Calu3 (cell line): ENCODE measurements at regions not wholly inside any gene's neighbourhood (a gene's known extent, or its start where the extent isn't known, plus 50 kb on each side); places are given as distances from the start of the nearest gene placed in this dataset.

ENCODE experiments used
- BruUV-seq: library from RNA; stranded (reverse); fragments of 400-500 nt; replicated peaks from 2 replicates; lab custom pipeline; 2021; lab: Mats Ljungman, UMichigan
- CTCF ChIA-PET: fragments of 300-600 bp; sonication (Branson Sonifier 250); formaldehyde crosslinking; loops from one replicate; lab custom pipeline; 2022; ENCODE audit warnings: antibody characterized with exemption; lab: Charles Lee
- DNase-seq: peaks from one replicate; pipeline ENCODE4 v3.0.0; 2022
- H3K27ac Mint-ChIP-seq: one replicate; pipeline ENCODE4 v1.8.0; 2022; ENCODE audit warnings: mixed read lengths; ENCODE audit not compliant: unreplicated experiment
- H3K27me3 Mint-ChIP-seq: one replicate; pipeline ENCODE4 v1.8.0; 2022; ENCODE audit warnings: mixed read lengths; ENCODE audit not compliant: unreplicated experiment
- H3K36me3 Mint-ChIP-seq: one replicate; pipeline ENCODE4 v1.8.0; 2022; ENCODE audit warnings: mild to moderate bottlenecking, moderate library complexity, mixed read lengths; ENCODE audit not compliant: insufficient read depth, unreplicated experiment
- H3K4me1 Mint-ChIP-seq: one replicate; pipeline ENCODE4 v1.8.0; 2022; ENCODE audit warnings: mild to moderate bottlenecking, low read depth, mixed read lengths; ENCODE audit not compliant: unreplicated experiment
- H3K4me3 Mint-ChIP-seq: one replicate; pipeline ENCODE4 v1.8.0; 2022; ENCODE audit warnings: mild to moderate bottlenecking, low read depth, moderate library complexity, mixed read lengths; ENCODE audit not compliant: unreplicated experiment
- H3K9me3 Mint-ChIP-seq: one replicate; pipeline ENCODE4 v1.8.0; 2022; ENCODE audit warnings: low read depth, mixed read lengths; ENCODE audit not compliant: unreplicated experiment
- CTCF ChIP-seq: fragments of 200-600 bp; IDR thresholded peaks from one replicate; pipeline ENCODE4 v1.8.0; 2022; ENCODE audit warnings: antibody characterized with exemption; ENCODE audit not compliant: unreplicated experiment
- intact Hi-C: fragments of 100-400 bp; cut with micrococcal nuclease; formaldehyde crosslinking; loops from one replicate; pipeline ENCODE4 v1.10.0; 2022; ENCODE audit not compliant: unreplicated experiment

- peaks cover 100% of the 10 kb centered on the region for H3K27me3 Mint-ChIP-seq
- DNase-seq: no peak
- BruUV-seq: no TSS peak
- TF ChIP-seq CTCF: no peak
- CTCF ChIA-PET: no interaction called here
- H3K9me3 Mint-ChIP-seq: no peaks in the 10 kb centered on the region
- H3K4me3 Mint-ChIP-seq: no peak overlapping the region
- H3K36me3 Mint-ChIP-seq: no peaks in the 10 kb centered on the region
- H3K4me1 Mint-ChIP-seq: no peaks in the 10 kb centered on the region
- no peak overlapping the region for H3K27ac Mint-ChIP-seq
- intact Hi-C loops: no loop called here
These were observed 316.2 kb downstream of the MATN1 start for GRCh38 chr1:30406996-30407864.

GRCh38 chr1:30405631-30406212 is 317.7 kb downstream of the MATN1 start:
- CTCF ChIA-PET: no interaction called here
- no peak for DNase-seq
- Mint-ChIP-seq H3K4me3 (no peak overlapping the region), H3K36me3 (no peaks in the 10 kb centered on the region), H3K27me3 (peaks cover 99% of the 10 kb centered on the region), H3K27ac (no peak overlapping the region), H3K4me1 (no peaks in the 10 kb centered on the region), H3K9me3 (no peaks in the 10 kb centered on the region)
- TF ChIP-seq CTCF: no peak
- intact Hi-C loops: no loop called here
- BruUV-seq: no TSS peak

- CTCF ChIA-PET: no interaction called here
- Mint-ChIP-seq H3K27ac (no peak overlapping the region), H3K4me1 (no peaks in the 10 kb centered on the region), H3K4me3 (no peak overlapping the region), H3K9me3 (no peaks in the 10 kb centered on the region), H3K36me3 (no peaks in the 10 kb centered on the region), H3K27me3 (peaks cover 95% of the 10 kb centered on the region)
- intact Hi-C loops: no loop called here
- DNase-seq: no peak
- TF ChIP-seq CTCF: no peak
- no TSS peak for BruUV-seq
These were observed 318.3 kb downstream of the MATN1 start for GRCh38 chr1:30405081-30405480.

GRCh38 chr1:30404341-30404740 is 319.0 kb downstream of the MATN1 start:
- CTCF ChIA-PET: no interaction called here
- no peak for DNase-seq
- Mint-ChIP-seq H3K36me3 (no peaks in the 10 kb centered on the region), H3K4me3 (no peak overlapping the region), H3K27ac (no peak overlapping the region), H3K9me3 (no peaks in the 10 kb centered on the region), H3K27me3 (peaks cover 95% of the 10 kb centered on the region), H3K4me1 (no peaks in the 10 kb centered on the region)
- intact Hi-C loops: no loop called here
- TF ChIP-seq CTCF: no peak
- no TSS peak for BruUV-seq
